ENCODE measurements at regions not wholly inside any gene's neighbourhood (a gene's known extent, or its start where the extent isn't known, plus 50 kb on each side); places are given as distances from the start of the nearest gene placed in this dataset.

DNA sequence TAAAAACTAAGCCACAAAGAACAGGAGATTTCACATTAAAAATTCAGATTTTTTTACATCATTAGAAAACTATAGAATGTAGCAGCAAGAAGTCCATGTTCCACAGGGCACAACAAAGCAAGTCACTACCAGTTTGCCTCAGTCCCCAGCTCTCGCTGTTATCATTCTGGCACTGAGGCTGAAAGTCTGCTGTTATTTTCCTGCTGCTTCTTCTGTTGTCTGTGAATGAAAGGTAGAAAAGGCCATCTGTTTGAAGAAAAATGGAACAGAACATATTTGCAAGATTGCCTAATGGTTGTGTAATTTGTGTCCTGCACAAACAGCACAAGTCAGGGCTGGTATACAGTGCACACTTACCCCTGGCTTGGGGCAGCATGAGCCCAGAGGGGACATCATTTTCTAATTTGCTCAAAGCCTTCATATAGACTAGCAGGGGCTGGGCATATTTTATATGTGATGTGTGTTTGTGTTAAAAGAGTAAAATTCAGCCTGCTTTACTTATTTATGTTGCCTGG lies 105.6 kb upstream of the COG2 start:
- CTCF ChIA-PET: no interaction called here
- Histone ChIP-seq H2BK20ac (ENCODE audit: low read depth, low read length) (no peak overlapping the region), H3K79me1 (ENCODE audit: low read depth in 1 of 2, low read length in 2 of 2) (no peaks in the 10 kb centered on the region), H4K91ac (ENCODE audit: insufficient read depth, low read depth, low read length) (no peak overlapping the region), H3K36me3 (ENCODE audit: control insufficient read depth, insufficient read depth, low read length) (no peaks in the 10 kb centered on the region), H2BK120ac (ENCODE audit: low read depth, low read length) (no peak overlapping the region), H3K9me1 (ENCODE audit: insufficient read depth, low read length) (no peaks in the 10 kb centered on the region), H3K4ac (ENCODE audit: low read depth, low read length) (no peak overlapping the region), H2BK5ac (ENCODE audit: low read depth, low read length, poor library complexity, severe bottlenecking) (no peak overlapping the region), H2AK5ac (ENCODE audit: low read depth, low read length) (no peak overlapping the region), H2AFZ (replicated peaks; ENCODE audit: low read length, poor library complexity) (no peak overlapping the region), H3K4me2 (ENCODE audit: low read depth, low read length) (no peak overlapping the region), H3K18ac (ENCODE audit: low read depth, low read length) (no peak overlapping the region), H3K4me3 (ENCODE audit: insufficient read depth, low read depth, low read length) (no peak overlapping the region), H3K4me1 (ENCODE audit: control insufficient read depth, insufficient read depth, low read length) (no peaks in the 10 kb centered on the region), H3K27ac (ENCODE audit: insufficient read depth, low read length) (no peak overlapping the region), H3K56ac (ENCODE audit: extremely low read depth, insufficient read depth, low read length) (no peak overlapping the region), H2BK15ac (ENCODE audit: low read depth, low read length) (no peak overlapping the region), H4K8ac (ENCODE audit: low read depth in 2 of 2, low read length in 2 of 2) (no peak overlapping the region), H3K27me3 (ENCODE audit: control insufficient read depth, insufficient read depth, low read length) (no peaks in the 10 kb centered on the region), H3K9me3 (ENCODE audit: control insufficient read depth, insufficient read depth, low read length) (peaks cover 2% of the 10 kb centered on the region; the same call in 1 of the 2 replicates), H3K9ac (ENCODE audit: low read depth, low read length) (no peak overlapping the region), H3K23ac (ENCODE audit: low read depth, low read length) (no peak overlapping the region), H4K5ac (ENCODE audit: low read depth, low read length) (no peak overlapping the region), H4K20me1 (ENCODE audit: insufficient read depth, low read length) (no peaks in the 10 kb centered on the region), H3K14ac (replicated peaks; ENCODE audit: low read depth, low read length) (no peak overlapping the region), H2AK9ac (replicated peaks; ENCODE audit: low read depth, low read length, poor library complexity) (no peak overlapping the region)
- TF ChIP-seq CEBPB (IDR thresholded peaks at IDR 0.05; ENCODE audit: low read depth, low read length) (no peak), BHLHE40 (IDR thresholded peaks at IDR 0.05; ENCODE audit: low read depth, low read length) (no peak), SMC3 (IDR thresholded peaks at IDR 0.05; ENCODE audit: low read depth, low read length) (no peak), NFE2L2 (IDR thresholded peaks at IDR 0.05; ENCODE audit: low read depth, low read length) (no peak)
- TF ChIP-seq, protein P1, sequence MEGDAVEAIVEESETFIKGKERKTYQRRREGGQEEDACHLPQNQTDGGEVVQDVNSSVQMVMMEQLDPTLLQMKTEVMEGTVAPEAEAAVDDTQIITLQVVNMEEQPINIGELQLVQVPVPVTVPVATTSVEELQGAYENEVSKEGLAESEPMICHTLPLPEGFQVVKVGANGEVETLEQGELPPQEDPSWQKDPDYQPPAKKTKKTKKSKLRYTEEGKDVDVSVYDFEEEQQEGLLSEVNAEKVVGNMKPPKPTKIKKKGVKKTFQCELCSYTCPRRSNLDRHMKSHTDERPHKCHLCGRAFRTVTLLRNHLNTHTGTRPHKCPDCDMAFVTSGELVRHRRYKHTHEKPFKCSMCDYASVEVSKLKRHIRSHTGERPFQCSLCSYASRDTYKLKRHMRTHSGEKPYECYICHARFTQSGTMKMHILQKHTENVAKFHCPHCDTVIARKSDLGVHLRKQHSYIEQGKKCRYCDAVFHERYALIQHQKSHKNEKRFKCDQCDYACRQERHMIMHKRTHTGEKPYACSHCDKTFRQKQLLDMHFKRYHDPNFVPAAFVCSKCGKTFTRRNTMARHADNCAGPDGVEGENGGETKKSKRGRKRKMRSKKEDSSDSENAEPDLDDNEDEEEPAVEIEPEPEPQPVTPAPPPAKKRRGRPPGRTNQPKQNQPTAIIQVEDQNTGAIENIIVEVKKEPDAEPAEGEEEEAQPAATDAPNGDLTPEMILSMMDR (conservative IDR thresholded peaks at IDR 0.05; ENCODE audit: low read depth, low read length): no peak
- intact Hi-C loops (cut with micrococcal nuclease) (no loop called here), in situ Hi-C loops (cut with MboI; ENCODE audit: low sequenced_read_pairs) (no loop called here), dilution Hi-C loops (cut with HindIII; ENCODE audit: low sequenced_read_pairs, unreplicated experiment) (no loop called here)
- POLR2A ChIA-PET (ENCODE audit: unreplicated experiment): no interaction called here
- WGBS, 2 experiments (ENCODE audit: extremely low coverage in 2 of 2, insufficient read length in 1 of 2): no CpG with 5 or more reads among the region's 1 CpG
- no peak for ATAC-seq (ENCODE audit: low read depth)
- DNase-seq: no peak
- no TSS peak for BruUV-seq (replicated peaks)
